T-helper 1 cell treated with Interleukin-12 subunit alpha and Interleukin-12 subunit beta and Interleukin-4 antibody, amounts not matched to agents 30 μg/mL and 1 μg/mL, for 36 hours (primary cell): ENCODE measurements at regions not wholly inside any gene's neighbourhood (a gene's known extent, or its start where the extent isn't known, plus 50 kb on each side); places are given as distances from the start of the nearest gene placed in this dataset.

Source experiments
- H3K27ac Mint-ChIP-seq: one replicate; pipeline ENCODE4 v1.8.0; 2021; ENCODE audit warnings: mild to moderate bottlenecking, mixed read lengths
- H3K27me3 Mint-ChIP-seq: one replicate; pipeline ENCODE4 v1.8.0; 2021; ENCODE audit warnings: low read depth, mixed read lengths
- H3K36me3 Mint-ChIP-seq: one replicate; pipeline ENCODE4 v1.8.0; 2021; ENCODE audit warnings: low read depth, mixed read lengths
- H3K4me1 Mint-ChIP-seq: one replicate; pipeline ENCODE4 v1.8.0; 2021; ENCODE audit warnings: low read depth, mixed read lengths
- H3K4me3 Mint-ChIP-seq: one replicate; pipeline ENCODE4 v1.8.0; 2021; ENCODE audit warnings: mild to moderate bottlenecking, moderate library complexity, mixed read lengths
- H3K9me3 Mint-ChIP-seq: one replicate; pipeline ENCODE4 v1.8.0; 2021; ENCODE audit warnings: mixed read lengths

GRCh38 chr2:105691947-105692390 is 52.7 kb upstream of the NCK2 start:
- Mint-ChIP-seq H3K9me3 (no peaks in the 10 kb centered on the region), H3K27me3 (peaks cover 10% of the 10 kb centered on the region), H3K4me1 (no peaks in the 10 kb centered on the region), H3K27ac (no peak overlapping the region), H3K36me3 (no peaks in the 10 kb centered on the region), H3K4me3 (no peak overlapping the region)

GRCh38 chr2:105690566-105690965 is 54.1 kb upstream of the NCK2 start:
- H3K27me3 Mint-ChIP-seq: peaks cover 4% of the 10 kb centered on the region
- no peaks in the 10 kb centered on the region for H3K36me3 Mint-ChIP-seq
- H3K27ac Mint-ChIP-seq: no peak overlapping the region
- no peaks in the 10 kb centered on the region for H3K9me3 Mint-ChIP-seq
- no peaks in the 10 kb centered on the region for H3K4me1 Mint-ChIP-seq
- H3K4me3 Mint-ChIP-seq: no peak overlapping the region

- no peaks in the 10 kb centered on the region for H3K4me1 Mint-ChIP-seq
- H3K27me3 Mint-ChIP-seq: peaks cover 7% of the 10 kb centered on the region
- H3K36me3 Mint-ChIP-seq: no peaks in the 10 kb centered on the region
- no peak overlapping the region for H3K27ac Mint-ChIP-seq
- no peak overlapping the region for H3K4me3 Mint-ChIP-seq
- H3K9me3 Mint-ChIP-seq: no peaks in the 10 kb centered on the region
Observed at GRCh38 chr2:105689484-105689883, 55.2 kb upstream of the NCK2 start.

- Mint-ChIP-seq H3K27ac (no peak overlapping the region), H3K9me3 (no peaks in the 10 kb centered on the region), H3K4me1 (no peaks in the 10 kb centered on the region), H3K4me3 (no peak overlapping the region), H3K27me3 (peaks cover 5% of the 10 kb centered on the region), H3K36me3 (no peaks in the 10 kb centered on the region)
Observed at GRCh38 chr2:105688946-105689345, 55.8 kb upstream of the NCK2 start.

- H3K9me3 Mint-ChIP-seq: no peaks in the 10 kb centered on the region
- H3K4me3 Mint-ChIP-seq: no peak overlapping the region
- no peaks in the 10 kb centered on the region for H3K36me3 Mint-ChIP-seq
- H3K27me3 Mint-ChIP-seq: peaks cover 4% of the 10 kb centered on the region
- H3K27ac Mint-ChIP-seq: no peak overlapping the region
- H3K4me1 Mint-ChIP-seq: peaks cover 1% of the 10 kb centered on the region
Observed at GRCh38 chr2:105686588-105686987, 58.1 kb upstream of the NCK2 start.

- Mint-ChIP-seq H3K27me3 (peaks cover 4% of the 10 kb centered on the region), H3K36me3 (no peaks in the 10 kb centered on the region), H3K27ac (no peak overlapping the region), H3K4me3 (no peak overlapping the region), H3K4me1 (peaks cover 1% of the 10 kb centered on the region), H3K9me3 (no peaks in the 10 kb centered on the region)
Observed at GRCh38 chr2:105683011-105683492, 61.7 kb upstream of the NCK2 start.

GRCh38 chr2:105682401-105682800 is 62.3 kb upstream of the NCK2 start:
- Mint-ChIP-seq H3K27ac (no peak overlapping the region), H3K9me3 (no peaks in the 10 kb centered on the region), H3K4me1 (peaks cover 1% of the 10 kb centered on the region), H3K4me3 (no peak overlapping the region), H3K36me3 (no peaks in the 10 kb centered on the region), H3K27me3 (peaks cover 4% of the 10 kb centered on the region)

- Mint-ChIP-seq H3K27ac (no peak overlapping the region), H3K4me1 (peaks cover 1% of the 10 kb centered on the region), H3K36me3 (no peaks in the 10 kb centered on the region), H3K27me3 (peaks cover 4% of the 10 kb centered on the region), H3K4me3 (no peak overlapping the region), H3K9me3 (no peaks in the 10 kb centered on the region)
Observed at GRCh38 chr2:105681927-105682326, 62.8 kb upstream of the NCK2 start.

- no peaks in the 10 kb centered on the region for H3K9me3 Mint-ChIP-seq
- H3K4me1 Mint-ChIP-seq: peaks cover 6% of the 10 kb centered on the region
- peaks cover under 1% of the 10 kb centered on the region for H3K27me3 Mint-ChIP-seq
- no peak overlapping the region for H3K27ac Mint-ChIP-seq
- no peak overlapping the region for H3K4me3 Mint-ChIP-seq
- H3K36me3 Mint-ChIP-seq: no peaks in the 10 kb centered on the region
Observed at GRCh38 chr2:105680357-105680756, 64.4 kb upstream of the NCK2 start.

- Mint-ChIP-seq H3K4me3 (no peak overlapping the region), H3K4me1 (peaks cover 14% of the 10 kb centered on the region), H3K36me3 (no peaks in the 10 kb centered on the region), H3K27ac (no peak overlapping the region), H3K27me3 (no peaks in the 10 kb centered on the region), H3K9me3 (no peaks in the 10 kb centered on the region)
Observed at GRCh38 chr2:105678346-105678745, 66.4 kb upstream of the NCK2 start.

- Mint-ChIP-seq H3K27me3 (no peaks in the 10 kb centered on the region), H3K4me1 (peaks cover 14% of the 10 kb centered on the region), H3K36me3 (no peaks in the 10 kb centered on the region), H3K9me3 (no peaks in the 10 kb centered on the region), H3K4me3 (no peak overlapping the region), H3K27ac (no peak overlapping the region)
Observed at GRCh38 chr2:105677901-105678300, 66.8 kb upstream of the NCK2 start.

GRCh38 chr2:105675841-105676240 is 68.9 kb upstream of the NCK2 start:
- Mint-ChIP-seq H3K4me3 (no peak overlapping the region), H3K9me3 (no peaks in the 10 kb centered on the region), H3K4me1 (peaks cover 13% of the 10 kb centered on the region), H3K27ac (peak overlapping the region; percentile 17), H3K27me3 (no peaks in the 10 kb centered on the region), H3K36me3 (no peaks in the 10 kb centered on the region)

GRCh38 chr2:105674859-105675541 is 69.7 kb upstream of the NCK2 start:
- Mint-ChIP-seq H3K36me3 (no peaks in the 10 kb centered on the region), H3K27me3 (no peaks in the 10 kb centered on the region), H3K27ac (peak overlapping the region; percentile 76), H3K9me3 (no peaks in the 10 kb centered on the region), H3K4me3 (no peak overlapping the region), H3K4me1 (peaks cover 13% of the 10 kb centered on the region)

GRCh38 chr2:105674401-105674800 is 70.3 kb upstream of the NCK2 start:
- Mint-ChIP-seq H3K36me3 (no peaks in the 10 kb centered on the region), H3K27ac (no peak overlapping the region), H3K4me3 (no peak overlapping the region)

GRCh38 chr2:105671156-105671555 is 73.6 kb upstream of the NCK2 start:
- peaks cover 13% of the 10 kb centered on the region for H3K4me1 Mint-ChIP-seq
- no peak overlapping the region for H3K27ac Mint-ChIP-seq
- H3K36me3 Mint-ChIP-seq: no peaks in the 10 kb centered on the region
- H3K4me3 Mint-ChIP-seq: no peak overlapping the region
- no peaks in the 10 kb centered on the region for H3K27me3 Mint-ChIP-seq
- peaks cover 15% of the 10 kb centered on the region for H3K9me3 Mint-ChIP-seq

More at GRCh38 chr2:105674401-105674800, 70.3 kb upstream of the NCK2 start:
- H3K4me1 Mint-ChIP-seq: peaks cover 13% of the 10 kb centered on the region
- H3K9me3 Mint-ChIP-seq: no peaks in the 10 kb centered on the region
- H3K27me3 Mint-ChIP-seq: no peaks in the 10 kb centered on the region
